Activated CD8-positive, alpha-beta memory T cell treated with anti-CD3 and anti-CD28 coated beads for 36 hours (primary cell): ENCODE measurements at regions not wholly inside any gene's neighbourhood (a gene's known extent, or its start where the extent isn't known, plus 50 kb on each side); places are given as distances from the start of the nearest gene placed in this dataset.

Source experiments
- CTCF ChIA-PET: fragments of 350-600 bp; sonication (Branson Sonifier 250); formaldehyde crosslinking; loops from one replicate; lab custom pipeline; 2021; ENCODE audit warnings: antibody characterized with exemption; lab: Charles Lee
- POLR2A ChIA-PET: fragments of 350-600 bp; sonication (Branson Sonifier 250); formaldehyde crosslinking; loops from one replicate; lab custom pipeline; 2021; ENCODE audit warnings: antibody characterized with exemption; lab: Charles Lee

GRCh38 chr5:8291641-8292040, 422.7 kb downstream of the MTRR start:
- POLR2A ChIA-PET = no interaction called here
- CTCF ChIA-PET = no interaction called here

DNA sequence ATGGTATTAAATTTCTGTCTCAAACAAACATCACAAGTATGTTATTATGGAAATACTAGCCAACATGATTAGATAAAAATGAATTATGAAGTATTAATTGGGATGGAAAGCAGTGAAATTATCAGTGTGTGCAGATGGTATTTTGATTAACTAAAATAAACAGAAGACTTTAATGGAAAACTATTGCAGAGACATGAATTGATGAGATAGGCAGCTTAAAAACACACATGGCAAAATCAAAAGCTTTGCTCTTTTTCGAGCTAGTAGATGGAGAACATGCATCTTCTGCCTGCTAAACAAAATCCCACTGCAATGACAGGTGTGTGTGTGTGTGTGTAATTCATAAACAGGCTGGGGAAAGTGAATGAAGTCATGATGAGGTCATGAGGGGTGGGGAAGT, 426.2 kb downstream of the MTRR start:
- ChIA-PET CTCF (no interaction called here), POLR2A (no interaction called here)

- ChIA-PET CTCF (no interaction called here), POLR2A (no interaction called here)
Measured at GRCh38 chr5:8299716-8300115, 430.8 kb downstream of the MTRR start.

DNA sequence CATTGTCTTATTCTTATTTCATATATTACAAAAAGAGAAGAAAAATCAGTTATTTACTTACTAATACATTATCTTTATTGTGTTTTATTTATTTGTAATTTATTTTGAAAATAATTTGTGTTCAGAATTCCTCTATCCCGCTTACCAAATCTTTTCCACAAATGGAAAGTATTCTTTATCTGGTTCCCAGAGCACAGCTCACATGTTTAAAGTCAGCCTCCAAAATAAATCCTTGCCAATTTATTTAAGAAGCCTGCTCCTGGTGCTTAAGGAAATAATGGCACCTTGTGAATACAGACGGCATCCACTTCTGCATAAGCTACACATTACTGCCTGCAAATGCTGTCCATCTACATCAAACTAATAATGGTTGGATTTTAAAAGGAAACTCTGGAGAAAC, 435.4 kb downstream of the MTRR start:
- ChIA-PET CTCF (no interaction called here), POLR2A (no interaction called here)

DNA sequence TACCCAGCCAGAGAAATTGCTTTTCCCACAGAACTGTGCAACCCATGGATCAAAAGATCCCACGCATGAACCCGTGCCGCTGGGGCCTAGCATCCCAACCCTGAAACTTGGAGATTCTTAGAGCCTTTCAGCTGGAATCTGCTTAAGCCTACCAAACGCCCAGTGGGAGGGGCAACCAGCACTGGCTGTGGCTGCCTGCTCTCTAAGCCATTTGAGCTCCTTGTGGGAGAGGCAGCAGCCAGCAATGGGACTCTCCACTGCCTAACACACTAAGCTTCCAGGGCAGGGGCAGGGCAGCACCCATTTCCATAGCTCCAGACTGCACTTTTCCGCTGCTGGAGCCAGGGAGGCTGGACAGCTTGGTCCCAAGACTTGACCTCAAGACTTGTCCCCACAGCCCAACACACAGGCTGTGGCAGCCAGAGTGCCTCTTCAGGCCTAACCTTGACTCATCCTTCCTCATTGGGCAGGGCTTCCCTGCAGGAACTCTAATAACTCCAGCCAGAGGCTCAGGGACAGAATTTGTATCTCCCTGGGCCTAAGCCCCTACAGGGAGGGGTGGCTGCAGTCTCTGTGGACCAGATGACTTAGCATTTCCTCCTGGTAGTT, 437.4 kb downstream of the MTRR start:
- CTCF ChIA-PET = no interaction called here
- POLR2A ChIA-PET = no interaction called here

DNA sequence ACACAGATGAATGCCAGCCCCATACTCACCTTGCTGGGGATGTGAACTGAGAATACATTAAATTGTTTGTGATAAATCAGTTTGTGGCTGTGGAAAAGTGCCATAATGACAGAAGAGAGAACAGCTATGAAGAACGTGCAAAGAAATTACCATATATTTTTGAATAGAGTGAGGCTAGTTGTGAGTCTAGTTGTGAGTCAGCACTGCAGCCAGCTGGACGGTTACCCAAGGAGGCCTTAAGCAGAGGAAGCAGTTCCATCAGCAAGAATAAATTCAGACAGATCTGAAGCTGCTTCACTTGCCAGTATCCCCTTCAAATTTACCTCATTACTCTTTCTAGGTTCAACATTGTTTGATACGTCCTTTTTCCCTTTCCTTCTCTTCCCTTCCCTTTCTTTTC, 446.0 kb downstream of the MTRR start:
- ChIA-PET POLR2A (no interaction called here), CTCF (no interaction called here)

DNA sequence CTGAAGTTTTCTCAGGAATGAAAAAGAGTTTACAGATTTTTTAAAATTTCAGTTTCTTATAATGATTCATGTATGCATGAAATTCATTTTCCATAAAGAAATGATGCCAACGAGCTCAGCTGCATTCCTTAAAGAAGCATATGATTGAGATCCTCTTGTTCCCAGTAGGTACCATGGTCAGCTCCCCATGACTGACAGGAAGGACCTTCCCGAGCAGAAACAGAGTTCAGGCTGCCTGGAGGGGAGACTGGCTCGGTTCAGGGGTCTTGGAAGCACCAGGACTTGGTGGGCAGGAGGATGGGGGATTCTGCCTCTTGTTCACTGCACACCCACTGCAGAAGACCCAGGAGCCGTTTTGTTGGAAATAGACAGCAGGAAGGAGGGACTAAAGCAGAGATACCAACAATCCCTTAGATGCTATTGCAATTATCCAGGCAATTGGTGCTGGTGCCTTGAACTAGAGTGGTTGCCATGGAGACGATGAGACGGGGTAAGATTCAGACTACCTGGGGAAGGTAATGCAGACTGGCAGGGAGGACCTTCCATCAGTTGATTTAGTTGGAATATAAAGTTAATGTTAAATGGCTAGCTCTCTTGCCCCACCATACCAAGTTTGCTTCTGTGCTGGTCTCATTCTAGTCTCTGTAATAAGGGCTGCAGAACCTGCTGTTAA, 447.8 kb downstream of the MTRR start:
- POLR2A ChIA-PET = no interaction called here
- CTCF ChIA-PET = no interaction called here

DNA sequence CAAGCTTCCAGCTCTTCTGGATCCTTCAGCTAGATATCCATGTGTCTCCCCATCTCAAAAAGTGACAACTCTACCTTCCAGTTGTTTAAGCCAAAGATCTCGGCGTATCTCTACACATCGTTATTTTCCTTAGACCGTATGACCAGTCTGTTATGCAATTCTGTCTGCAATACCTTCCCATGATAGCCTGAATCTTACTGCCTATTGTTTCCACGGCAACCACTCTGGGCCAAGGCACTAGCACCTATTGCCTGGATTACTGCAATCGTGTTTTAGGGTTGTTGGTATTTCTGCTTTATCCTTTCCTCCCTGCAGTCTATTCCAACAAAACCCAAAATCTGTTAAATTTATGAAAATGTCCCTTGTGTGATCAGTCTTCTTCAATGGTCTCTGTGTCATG, 448.4 kb downstream of the MTRR start:
- ChIA-PET CTCF (no interaction called here), POLR2A (no interaction called here)

DNA sequence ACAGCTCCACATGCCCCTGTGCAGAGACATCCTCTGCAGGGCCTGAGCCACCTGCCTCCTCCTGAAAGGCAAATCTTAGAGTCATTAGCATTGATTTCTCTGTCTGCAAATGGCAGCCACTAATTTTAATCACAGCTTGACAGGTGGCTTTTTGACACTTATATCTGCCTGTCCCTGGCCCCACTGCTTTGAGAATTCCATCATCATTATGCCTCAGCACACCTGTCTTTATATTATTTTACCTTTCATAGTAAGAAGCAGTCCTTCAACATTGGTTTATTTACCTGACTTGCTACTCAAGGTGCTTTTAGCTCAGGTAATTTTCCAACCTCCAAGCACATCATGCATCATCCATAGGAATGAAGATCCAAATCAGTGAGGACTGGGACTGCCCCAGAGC, 451.3 kb downstream of the MTRR start:
- ChIA-PET POLR2A (no interaction called here), CTCF (no interaction called here)

GRCh38 chr5:8321272-8321671, 452.3 kb downstream of the MTRR start:
- CTCF ChIA-PET = no interaction called here
- POLR2A ChIA-PET = no interaction called here

GRCh38 chr5:8322484-8322883, 453.5 kb downstream of the MTRR start:
- POLR2A ChIA-PET = no interaction called here
- CTCF ChIA-PET = interaction anchor here (0.5 kb wide), 1 partner anchor 21 kb away, joined by 4 read pairs; no protein-coding TSS in a partner anchor

DNA sequence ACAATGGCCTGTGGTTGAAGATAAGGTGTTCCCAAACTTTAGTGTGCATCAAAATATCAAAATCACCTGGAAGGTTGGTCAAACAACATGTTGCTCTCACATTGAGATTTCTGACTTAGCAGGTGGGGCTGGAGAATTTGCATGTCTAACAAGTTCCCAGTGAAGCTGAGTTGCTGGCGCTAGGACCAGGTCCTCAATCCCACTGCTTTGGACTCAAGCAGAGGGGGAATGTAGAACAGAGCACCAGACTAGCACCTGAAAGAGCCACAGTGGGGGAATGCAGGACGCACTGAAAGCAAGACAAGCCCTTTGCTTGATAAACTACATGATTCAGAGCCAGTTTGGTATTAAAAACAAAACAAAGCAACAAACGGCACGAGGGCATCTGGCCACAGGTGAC, 458.1 kb downstream of the MTRR start:
- ChIA-PET POLR2A (no interaction called here), CTCF (no interaction called here)

- CTCF ChIA-PET = no interaction called here
- POLR2A ChIA-PET = no interaction called here
Measured at GRCh38 chr5:8329773-8330172, 460.8 kb downstream of the MTRR start.

GRCh38 chr5:8332666-8333445, 463.9 kb downstream of the MTRR start:
- POLR2A ChIA-PET = no interaction called here
- CTCF ChIA-PET = no interaction called here

DNA sequence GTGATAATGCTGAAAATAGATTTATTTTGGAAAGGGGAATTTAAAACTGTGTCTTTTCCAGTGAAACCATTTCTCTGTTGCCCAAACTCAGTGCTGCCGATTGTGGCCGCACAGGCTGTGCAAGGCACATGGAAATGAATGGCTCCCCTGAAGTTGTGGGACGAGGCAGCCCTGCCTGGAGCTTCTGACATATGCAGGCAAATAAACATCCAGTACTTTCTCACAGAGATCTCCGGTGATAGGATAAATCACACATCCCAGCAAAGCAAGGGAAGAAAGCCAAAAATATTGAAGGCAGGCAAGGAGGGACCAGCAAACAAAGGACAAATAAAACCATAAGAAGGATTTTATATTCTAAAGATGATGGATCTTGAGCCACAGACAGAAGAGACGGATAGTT, 464.5 kb downstream of the MTRR start:
- ChIA-PET CTCF (no interaction called here), POLR2A (no interaction called here)

- CTCF ChIA-PET = no interaction called here
- POLR2A ChIA-PET = no interaction called here
Measured at GRCh38 chr5:8333977-8334376, 465.0 kb downstream of the MTRR start.

DNA sequence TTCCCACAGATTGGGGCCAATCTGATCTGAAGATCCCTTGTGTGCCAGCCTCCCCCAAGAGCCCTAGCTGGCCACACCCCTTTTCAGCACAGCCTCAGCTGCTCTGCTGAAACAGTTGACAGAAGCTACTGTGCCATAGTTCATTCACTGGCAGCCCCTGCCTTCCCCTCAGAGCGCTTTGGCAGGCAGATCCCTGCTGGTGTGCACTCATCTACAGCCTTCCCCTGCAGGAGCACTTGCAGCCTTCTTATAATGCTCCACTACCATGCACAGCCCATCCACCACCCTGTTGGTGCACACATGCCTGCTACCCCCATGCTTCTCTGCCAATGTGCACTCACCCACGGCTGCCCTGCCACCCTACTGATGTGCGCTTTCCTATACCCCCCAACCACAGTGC, 471.3 kb downstream of the MTRR start:
- ChIA-PET POLR2A (no interaction called here), CTCF (no interaction called here)

GRCh38 chr5:8340739-8341344, 471.9 kb downstream of the MTRR start:
- ChIA-PET CTCF (no interaction called here), POLR2A (no interaction called here)

GRCh38 chr5:8341406-8341805, 472.5 kb downstream of the MTRR start:
- ChIA-PET POLR2A (no interaction called here), CTCF (no interaction called here)

DNA sequence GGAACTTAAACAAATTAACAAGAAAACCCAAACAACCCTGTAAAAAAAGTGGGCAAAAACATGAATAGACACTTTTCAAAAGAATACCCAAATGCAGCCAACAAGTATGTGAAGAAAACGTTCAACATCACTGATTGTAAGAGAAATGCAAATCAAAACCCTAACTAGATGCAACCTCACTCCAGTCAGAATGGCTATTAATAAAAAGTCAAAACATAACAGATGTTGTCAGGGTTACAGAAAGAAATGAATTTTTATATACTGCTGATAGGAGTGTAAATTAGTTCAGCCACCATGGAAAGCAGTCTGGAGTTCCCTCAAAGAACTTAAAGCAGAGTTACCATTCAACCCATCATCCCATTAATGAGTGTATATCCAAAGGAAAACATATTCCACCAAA, 479.0 kb downstream of the MTRR start:
- POLR2A ChIA-PET = no interaction called here

DNA sequence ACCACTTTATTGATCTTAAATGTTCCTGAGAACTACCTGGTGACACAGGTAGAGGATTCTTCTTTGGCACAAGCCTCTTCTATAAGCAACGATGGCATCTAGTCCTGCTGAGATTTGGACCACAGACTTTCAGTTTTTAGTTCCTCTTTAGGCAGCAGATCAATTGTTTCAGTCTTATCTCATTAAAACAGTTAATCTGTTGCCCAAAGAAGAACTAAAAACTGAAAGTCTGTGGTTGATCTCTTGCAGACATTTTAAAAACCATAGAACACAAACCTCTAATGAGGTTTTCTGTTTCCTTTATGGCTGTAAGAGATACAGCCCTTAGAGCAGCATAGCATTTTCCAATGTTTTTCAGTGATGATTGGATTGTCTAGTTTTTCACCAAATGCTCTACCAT, 480.9 kb downstream of the MTRR start:
- ChIA-PET POLR2A (no interaction called here), CTCF (no interaction called here)

More for the DNA sequence above, 479.0 kb downstream of the MTRR start:
- CTCF ChIA-PET = no interaction called here
